ENCODE measurements at regions not wholly inside any gene's neighbourhood (a gene's known extent, or its start where the extent isn't known, plus 50 kb on each side); places are given as distances from the start of the nearest gene placed in this dataset.
"Not testable (repeated sequence)": the region's sequence is repeated elsewhere in the genome, so short reads cannot be mapped to it uniquely, and the experiment has no call there.

GRCh38 chr15:20228791-20229190, 312.8 kb downstream of the GOLGA6L6 start:
- not testable (repeated sequence) for DNase-seq

GRCh38 chr15:20227119-20227853, 314.3 kb downstream of the GOLGA6L6 start:
- not testable (repeated sequence) for DNase-seq

- not testable (repeated sequence) for DNase-seq
Measured at GRCh38 chr15:20226531-20226930, 315.1 kb downstream of the GOLGA6L6 start.

GRCh38 chr15:20221063-20221462, 320.5 kb downstream of the GOLGA6L6 start:
- not testable (repeated sequence) for DNase-seq

- not testable (repeated sequence) for DNase-seq
Measured at GRCh38 chr15:20219171-20219570, 322.4 kb downstream of the GOLGA6L6 start.

GRCh38 chr15:20215700-20216099, 325.9 kb downstream of the GOLGA6L6 start:
- not testable (repeated sequence) for DNase-seq

- not testable (repeated sequence) for DNase-seq
Measured at GRCh38 chr15:20214101-20214500, 327.5 kb downstream of the GOLGA6L6 start.

- not testable (repeated sequence) for DNase-seq
Measured at GRCh38 chr15:20211508-20211907, 330.1 kb downstream of the GOLGA6L6 start.

GRCh38 chr15:20209973-20210372, 331.6 kb downstream of the GOLGA6L6 start:
- DNase-seq, result not testable (repeated sequence)

GRCh38 chr15:20207607-20208006, 334.0 kb downstream of the GOLGA6L6 start:
- not testable (repeated sequence) for DNase-seq

- DNase-seq, result not testable (repeated sequence)
Measured at GRCh38 chr15:20207198-20207597, 334.4 kb downstream of the GOLGA6L6 start.

- not testable (repeated sequence) for DNase-seq
Measured at GRCh38 chr15:20204177-20204866, 337.3 kb downstream of the GOLGA6L6 start.

GRCh38 chr15:20203649-20204150, 337.9 kb downstream of the GOLGA6L6 start:
- DNase-seq, result not testable (repeated sequence)

GRCh38 chr15:20194591-20195198, 346.9 kb downstream of the GOLGA6L6 start:
- not testable (repeated sequence) for DNase-seq

- DNase-seq, result not testable (repeated sequence)
Measured at GRCh38 chr15:20192982-20193929, 348.3 kb downstream of the GOLGA6L6 start.

GRCh38 chr15:20191508-20192125, 350.0 kb downstream of the GOLGA6L6 start:
- DNase-seq, result not testable (repeated sequence)

- not testable (repeated sequence) for DNase-seq
Measured at GRCh38 chr15:20188611-20189010, 353.0 kb downstream of the GOLGA6L6 start.

- DNase-seq, result not testable (repeated sequence)
Measured at GRCh38 chr15:20187370-20188355, 353.9 kb downstream of the GOLGA6L6 start.

- not testable (repeated sequence) for DNase-seq
Measured at GRCh38 chr15:20184879-20185278, 356.7 kb downstream of the GOLGA6L6 start.

- DNase-seq, result not testable (repeated sequence)
Measured at GRCh38 chr15:20168221-20168620, 373.4 kb downstream of the GOLGA6L6 start.

Data from NCI-H524 (cell line).